ENCODE measurements at regions not wholly inside any gene's neighbourhood (a gene's known extent, or its start where the extent isn't known, plus 50 kb on each side); places are given as distances from the start of the nearest gene placed in this dataset.

DNA sequence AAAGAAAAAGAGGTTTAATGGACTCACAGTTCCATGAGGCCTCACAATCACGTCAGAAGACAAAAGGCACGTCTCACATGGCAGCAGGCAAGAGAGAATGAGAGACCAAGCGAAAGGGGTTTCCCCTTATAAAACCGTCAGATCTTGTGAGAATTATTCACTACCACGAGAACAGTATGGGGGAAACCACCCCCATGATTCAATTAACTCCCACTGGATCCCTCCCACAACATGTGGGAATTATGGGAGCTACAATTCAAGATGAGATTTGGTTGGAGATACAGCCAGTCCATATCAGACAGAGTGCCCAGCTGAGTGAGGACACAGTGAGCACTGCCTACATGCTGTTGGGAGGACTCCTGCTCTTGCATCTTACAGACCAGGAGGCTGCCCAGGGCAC is 148.4 kb downstream of the TEX36 start:
- intact Hi-C loops (cut with micrococcal nuclease) = no loop called here
- ATAC-seq (no peak), DNase-seq (ENCODE audit: low read depth, low spot score) (no peak)
- H3K4me3 ChIP-seq (replicated peaks in 1 of 2; ENCODE audit: low read depth in 1 of 2, low read length in 2 of 2) = no peak overlapping the region
- no peak overlapping the region for H3K9ac ChIP-seq (ENCODE audit: low read length)
- no peak for TF ChIP-seq EGR1 (IDR thresholded peaks at IDR 0.05; ENCODE audit: low read depth)
- TF ChIP-seq SP1 (IDR thresholded peaks at IDR 0.05; ENCODE audit: low read depth) = no peak
- no peak for TF ChIP-seq JUND (IDR thresholded peaks at IDR 0.05)
- TF ChIP-seq REST (IDR thresholded peaks at IDR 0.05; ENCODE audit: low read depth) = no peak
- TF ChIP-seq SIN3A (IDR thresholded peaks at IDR 0.05; ENCODE audit: low read depth) = no peak
- TF ChIP-seq ZFX (IDR thresholded peaks at IDR 0.05) = no peak
- no peak for TF ChIP-seq ELF1 (IDR thresholded peaks at IDR 0.05; ENCODE audit: borderline replicate concordance, low read depth)
- no peak for TF ChIP-seq EZH2phosphoT487 (IDR thresholded peaks at IDR 0.05; ENCODE audit: borderline replicate concordance)
- TF ChIP-seq EZH2 (IDR thresholded peaks at IDR 0.05) = no peak
- TF ChIP-seq, protein P1, sequence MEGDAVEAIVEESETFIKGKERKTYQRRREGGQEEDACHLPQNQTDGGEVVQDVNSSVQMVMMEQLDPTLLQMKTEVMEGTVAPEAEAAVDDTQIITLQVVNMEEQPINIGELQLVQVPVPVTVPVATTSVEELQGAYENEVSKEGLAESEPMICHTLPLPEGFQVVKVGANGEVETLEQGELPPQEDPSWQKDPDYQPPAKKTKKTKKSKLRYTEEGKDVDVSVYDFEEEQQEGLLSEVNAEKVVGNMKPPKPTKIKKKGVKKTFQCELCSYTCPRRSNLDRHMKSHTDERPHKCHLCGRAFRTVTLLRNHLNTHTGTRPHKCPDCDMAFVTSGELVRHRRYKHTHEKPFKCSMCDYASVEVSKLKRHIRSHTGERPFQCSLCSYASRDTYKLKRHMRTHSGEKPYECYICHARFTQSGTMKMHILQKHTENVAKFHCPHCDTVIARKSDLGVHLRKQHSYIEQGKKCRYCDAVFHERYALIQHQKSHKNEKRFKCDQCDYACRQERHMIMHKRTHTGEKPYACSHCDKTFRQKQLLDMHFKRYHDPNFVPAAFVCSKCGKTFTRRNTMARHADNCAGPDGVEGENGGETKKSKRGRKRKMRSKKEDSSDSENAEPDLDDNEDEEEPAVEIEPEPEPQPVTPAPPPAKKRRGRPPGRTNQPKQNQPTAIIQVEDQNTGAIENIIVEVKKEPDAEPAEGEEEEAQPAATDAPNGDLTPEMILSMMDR (IDR thresholded peaks at IDR 0.05 in 2 of 3, conservative IDR thresholded peaks at IDR 0.05 in 1 of 3; ENCODE audit: borderline replicate concordance in 1 of 3, insufficient read depth in 1 of 3, low read depth in 2 of 3, low read length in 2 of 3) = no peak
- no peak for TF ChIP-seq YY1 (IDR thresholded peaks at IDR 0.05; ENCODE audit: extremely low read depth, insufficient replicate concordance, low read depth, low read length)
- H3K27ac ChIP-seq (ENCODE audit: low read depth, low read length) = no peak overlapping the region
- ChIA-PET CTCF (interaction anchor here (1.5 kb wide), 1 partner anchor 12 kb away, joined by 13 read pairs; no protein-coding TSS in a partner anchor), POLR2A (no interaction called here), RAD21 (ENCODE audit: low non-redundant PET in 1 of 2, low total read pairs in 2 of 2, uncharacterized antibody in 2 of 2, unreplicated experiment in 2 of 2) (no interaction called here)
- no TSS peak for BruUV-seq (replicated peaks)
- no peaks in the 10 kb centered on the region for H3K79me2 ChIP-seq (ENCODE audit: insufficient read depth, low read length)
- H3K9me3 ChIP-seq (ENCODE audit: control insufficient read depth in 1 of 2, insufficient read depth in 1 of 2, low read depth in 1 of 2, low read length in 2 of 2) = no peaks in the 10 kb centered on the region
- H3K36me3 ChIP-seq (ENCODE audit: control insufficient read depth in 1 of 2, insufficient read depth in 2 of 2, low read length in 2 of 2) = no peaks in the 10 kb centered on the region
- peaks cover 42% of the 10 kb centered on the region for H3K27me3 ChIP-seq (ENCODE audit: insufficient read depth, low read length)
- no peaks in the 10 kb centered on the region for H4K20me1 ChIP-seq (ENCODE audit: insufficient read depth)
- no peaks in the 10 kb centered on the region; a peak in 1 of 4 replicates for H3K4me1 ChIP-seq (ENCODE audit: control insufficient read depth in 1 of 2, insufficient read depth in 2 of 2, low read length in 2 of 2)
- no peak overlapping the region for H3K4me2 ChIP-seq (ENCODE audit: low read length)
- no peak overlapping the region for H2AFZ ChIP-seq (ENCODE audit: low read depth, low read length, poor library complexity, severe bottlenecking)
- H3K9me2 ChIP-seq (ENCODE audit: insufficient read depth) = no peaks in the 10 kb centered on the region

All from HCT116 (cell line).